Transverse colon (tissue), 4 donors: ENCODE measurements at regions not wholly inside any gene's neighbourhood (a gene's known extent, or its start where the extent isn't known, plus 50 kb on each side); places are given as distances from the start of the nearest gene placed in this dataset.

Experiments used
- DNase-seq: peaks from one replicate; pipeline ENCODE4 v3.0.0-alpha.2; 2019
- H3K27ac ChIP-seq, 4 donors: fragments of 200-600 bp; sonication (generic); 2 replicates each; pipeline ENCODE4 v1.5.1; 2016 to 2018; ENCODE audit warnings: inconsistent platforms in 4 of 4
- H3K27me3 ChIP-seq: fragments of 200-600 bp; sonication (generic); 2 replicates; pipeline ENCODE4 v1.5.1; 2017; ENCODE audit warnings: inconsistent platforms
- H3K36me3 ChIP-seq, 4 donors: fragments of 200-600 bp; sonication (generic); 2 replicates each; pipeline ENCODE4 v1.5.1; 2017 to 2019; ENCODE audit warnings: inconsistent platforms in 4 of 4
- H3K4me1 ChIP-seq, 4 donors: fragments of 200-600 bp; sonication (generic); 2 replicates each; pipeline ENCODE4 v1.5.1; 2017 to 2020; ENCODE audit warnings: inconsistent platforms in 4 of 4
- H3K4me3 ChIP-seq, 4 donors: fragments of 200-600 bp; sonication (generic); 1 replicate in 1 of 4; 2 replicates in 3 of 4; pipeline versions ENCODE4 v1.5.1 to v1.6.1; 2017 to 2019; ENCODE audit warnings: inconsistent platforms in 4 of 4
- H3K9me3 ChIP-seq, 2 donors: fragments of 200-600 bp; sonication (generic); 2 replicates each; pipeline ENCODE4 v1.5.1; 2017 to 2019; ENCODE audit warnings: inconsistent platforms in 2 of 2
- EP300 ChIP-seq: sonication (generic); formaldehyde crosslinking; IDR thresholded peaks from one replicate; pipeline ENCODE4 v1.6.1; 2017; ENCODE audit warnings: antibody characterized with exemption, low read depth
- POLR2A ChIP-seq: fragments of 450-650 bp; IDR thresholded peaks from one replicate; pipeline ENCODE4 v1.6.1; 2016; ENCODE audit warnings: antibody characterized with exemption, mild to moderate bottlenecking, moderate library complexity
- POLR2AphosphoS5 ChIP-seq, 3 donors: sonication (generic); formaldehyde crosslinking; IDR thresholded peaks; one replicate each; pipeline ENCODE4 v1.6.1; 2016; ENCODE audit warnings: antibody characterized with exemption in 3 of 3
- WGBS, 2 donors: methylation state at CpG; one replicate each; pipeline ENCODE4 v1.1.5; 2018; ENCODE audit warnings: low coverage in 1 of 2; 5-methylcytosine and 5-hydroxymethylcytosine counted together
- in situ Hi-C, 4 donors: fragments of 200-750 bp; cut with MboI; loops; one replicate each; pipeline versions ENCODE4 v1.15.0 to v1.15.1; 2017; ENCODE audit warnings: low sequenced_read_pairs in 3 of 4, low pct_ligation_motif_present in 1 of 4, low pct_unique_long_range_greater_than_20kb in 1 of 4
- intact Hi-C: fragments of 100-400 bp; cut with DNase I; formaldehyde crosslinking; loops from one replicate; pipeline ENCODE4 v1.15.1; 2023; ENCODE audit warnings: low total_unique reads
- TF ChIP-seq, protein P1 (sequence below), 5 experiments: fragments of 200-600 bp in 3 of 5; fragments of 450-650 bp in 2 of 5; sonication (generic) in 3 of 5; IDR thresholded peaks; 1 replicate in 2 of 5; 2 replicates in 3 of 5; pipeline ENCODE4 v1.5.1; 2016 to 2017; ENCODE audit warnings: antibody characterized with exemption in 5 of 5, inconsistent platforms in 3 of 5, mild to moderate bottlenecking in 2 of 5, moderate library complexity in 1 of 5

DNA sequence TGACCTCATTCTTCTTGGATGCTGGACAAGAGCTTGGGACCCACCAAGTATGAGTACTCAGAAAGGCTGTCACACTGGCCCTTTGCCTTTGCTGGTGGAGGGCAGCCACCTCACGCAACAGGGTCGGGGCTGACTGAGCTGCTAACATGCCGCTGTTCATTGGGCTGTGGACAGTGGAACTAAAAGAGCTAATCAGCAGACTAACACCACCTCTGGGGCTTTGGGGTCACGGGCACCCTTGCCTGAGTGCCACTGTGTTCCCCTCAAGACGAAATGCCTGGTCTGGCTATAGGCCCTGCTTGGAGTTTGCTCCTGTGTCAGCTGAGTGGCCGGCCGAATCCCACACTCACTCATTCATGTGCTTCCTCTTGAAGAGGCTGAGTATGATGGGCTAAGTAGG lies 559.6 kb downstream of the SPRY1 start:
- no peak for DNase-seq
- H3K9me3 ChIP-seq = no peaks in the 10 kb centered on the region
- no peaks in the 10 kb centered on the region for H3K4me1 ChIP-seq
- H3K27ac ChIP-seq = no peak overlapping the region
- in situ Hi-C loops (no loop called here), intact Hi-C loops (no loop called here)
- no peak for TF ChIP-seq POLR2AphosphoS5 (IDR thresholded peaks at IDR 0.05)
- TF ChIP-seq EP300 = no peak
- no peak for TF ChIP-seq POLR2A
- TF ChIP-seq, protein P1, sequence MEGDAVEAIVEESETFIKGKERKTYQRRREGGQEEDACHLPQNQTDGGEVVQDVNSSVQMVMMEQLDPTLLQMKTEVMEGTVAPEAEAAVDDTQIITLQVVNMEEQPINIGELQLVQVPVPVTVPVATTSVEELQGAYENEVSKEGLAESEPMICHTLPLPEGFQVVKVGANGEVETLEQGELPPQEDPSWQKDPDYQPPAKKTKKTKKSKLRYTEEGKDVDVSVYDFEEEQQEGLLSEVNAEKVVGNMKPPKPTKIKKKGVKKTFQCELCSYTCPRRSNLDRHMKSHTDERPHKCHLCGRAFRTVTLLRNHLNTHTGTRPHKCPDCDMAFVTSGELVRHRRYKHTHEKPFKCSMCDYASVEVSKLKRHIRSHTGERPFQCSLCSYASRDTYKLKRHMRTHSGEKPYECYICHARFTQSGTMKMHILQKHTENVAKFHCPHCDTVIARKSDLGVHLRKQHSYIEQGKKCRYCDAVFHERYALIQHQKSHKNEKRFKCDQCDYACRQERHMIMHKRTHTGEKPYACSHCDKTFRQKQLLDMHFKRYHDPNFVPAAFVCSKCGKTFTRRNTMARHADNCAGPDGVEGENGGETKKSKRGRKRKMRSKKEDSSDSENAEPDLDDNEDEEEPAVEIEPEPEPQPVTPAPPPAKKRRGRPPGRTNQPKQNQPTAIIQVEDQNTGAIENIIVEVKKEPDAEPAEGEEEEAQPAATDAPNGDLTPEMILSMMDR (IDR thresholded peaks at IDR 0.05) = no peak
- no peaks in the 10 kb centered on the region for H3K36me3 ChIP-seq
- WGBS, 2 donors = 84 to 93% methylated on average over 3 to 7 of the region's 7 CpGs
- no peaks in the 10 kb centered on the region for H3K27me3 ChIP-seq
- no peak overlapping the region for H3K4me3 ChIP-seq

DNA sequence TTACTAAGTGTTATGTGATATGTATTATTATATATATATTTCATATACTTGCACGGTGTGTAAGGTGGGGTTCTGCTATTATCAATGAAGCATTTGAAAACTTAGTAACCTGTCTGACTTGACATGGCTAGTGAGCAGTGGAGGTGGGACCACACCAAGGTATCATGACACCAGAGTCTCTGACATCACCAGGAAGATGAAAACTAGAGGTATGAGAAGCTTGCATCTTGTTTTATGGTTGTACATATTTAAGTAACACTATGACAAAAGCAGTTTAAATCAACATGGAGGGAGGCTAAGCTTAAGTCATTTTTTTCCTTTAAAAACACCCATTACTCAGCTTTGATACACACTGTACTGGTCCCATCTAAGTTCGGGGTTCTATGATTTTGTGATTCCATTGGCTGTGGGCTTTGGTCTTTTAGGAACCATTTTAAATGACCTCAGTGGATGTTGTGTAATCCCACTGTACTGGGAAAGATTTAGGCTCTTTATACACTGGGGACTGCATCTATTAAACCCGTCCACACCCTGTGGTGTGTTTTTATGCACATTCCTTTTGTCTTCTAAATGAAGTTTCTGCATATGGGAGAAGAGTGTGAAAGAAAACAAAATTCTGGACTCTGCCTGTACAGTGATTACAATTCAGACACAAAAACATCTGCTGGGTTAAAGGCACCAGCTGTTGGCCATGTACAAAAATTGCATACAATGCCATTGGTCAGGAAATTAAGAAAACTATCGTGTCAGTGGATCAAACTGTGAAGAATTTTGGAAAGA lies 570.6 kb downstream of the SPRY1 start:
- Histone ChIP-seq H3K4me3 (no peak overlapping the region), H3K9me3 (no peaks in the 10 kb centered on the region), H3K36me3 (no peaks in the 10 kb centered on the region), H3K27ac (no peak overlapping the region), H3K4me1 (no peaks in the 10 kb centered on the region), H3K27me3 (no peaks in the 10 kb centered on the region)
- intact Hi-C loops = no loop called here
- 71 to 74% methylated on average over 4 of the region's 4 CpGs for WGBS, 2 donors
- TF ChIP-seq POLR2A = no peak
- TF ChIP-seq, protein P1 (IDR thresholded peaks at IDR 0.05) = no peak
- TF ChIP-seq EP300 = no peak
- TF ChIP-seq POLR2AphosphoS5 (IDR thresholded peaks at IDR 0.05) = no peak
- in situ Hi-C loops = no loop called here
- no peak for DNase-seq

DNA sequence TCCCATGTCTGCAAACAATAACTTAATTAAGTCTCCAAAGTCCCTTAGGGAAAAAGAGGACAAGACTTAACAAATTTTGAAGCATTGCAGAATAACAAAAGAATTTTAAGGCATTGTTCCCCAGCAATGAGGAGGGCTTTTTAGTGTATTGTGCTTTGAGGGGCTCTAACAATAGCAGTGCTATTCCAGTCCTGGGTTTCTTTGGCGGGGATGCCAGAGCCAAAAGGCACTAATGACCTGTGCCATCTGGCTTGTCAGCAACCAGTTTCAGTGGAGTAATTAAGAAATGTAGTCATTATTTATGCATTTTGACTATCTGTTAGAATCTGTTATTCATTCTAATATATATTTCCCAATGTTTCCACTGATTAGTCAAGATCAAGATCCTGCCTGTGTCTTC lies 575.4 kb downstream of the SPRY1 start:
- H3K27ac ChIP-seq = no peak overlapping the region
- no peak overlapping the region for H3K4me3 ChIP-seq
- in situ Hi-C loops (no loop called here), intact Hi-C loops (no loop called here)
- WGBS, 2 donors = 75 to 92% methylated on average over 1 of the region's 1 CpG
- H3K9me3 ChIP-seq = no peaks in the 10 kb centered on the region
- TF ChIP-seq, protein P1 (IDR thresholded peaks at IDR 0.05) = no peak
- TF ChIP-seq POLR2AphosphoS5 (IDR thresholded peaks at IDR 0.05) = no peak
- no peak for TF ChIP-seq POLR2A
- no peak for TF ChIP-seq EP300
- H3K36me3 ChIP-seq = no peaks in the 10 kb centered on the region
- no peak for DNase-seq
- H3K27me3 ChIP-seq = no peaks in the 10 kb centered on the region
- H3K4me1 ChIP-seq = no peaks in the 10 kb centered on the region

DNA sequence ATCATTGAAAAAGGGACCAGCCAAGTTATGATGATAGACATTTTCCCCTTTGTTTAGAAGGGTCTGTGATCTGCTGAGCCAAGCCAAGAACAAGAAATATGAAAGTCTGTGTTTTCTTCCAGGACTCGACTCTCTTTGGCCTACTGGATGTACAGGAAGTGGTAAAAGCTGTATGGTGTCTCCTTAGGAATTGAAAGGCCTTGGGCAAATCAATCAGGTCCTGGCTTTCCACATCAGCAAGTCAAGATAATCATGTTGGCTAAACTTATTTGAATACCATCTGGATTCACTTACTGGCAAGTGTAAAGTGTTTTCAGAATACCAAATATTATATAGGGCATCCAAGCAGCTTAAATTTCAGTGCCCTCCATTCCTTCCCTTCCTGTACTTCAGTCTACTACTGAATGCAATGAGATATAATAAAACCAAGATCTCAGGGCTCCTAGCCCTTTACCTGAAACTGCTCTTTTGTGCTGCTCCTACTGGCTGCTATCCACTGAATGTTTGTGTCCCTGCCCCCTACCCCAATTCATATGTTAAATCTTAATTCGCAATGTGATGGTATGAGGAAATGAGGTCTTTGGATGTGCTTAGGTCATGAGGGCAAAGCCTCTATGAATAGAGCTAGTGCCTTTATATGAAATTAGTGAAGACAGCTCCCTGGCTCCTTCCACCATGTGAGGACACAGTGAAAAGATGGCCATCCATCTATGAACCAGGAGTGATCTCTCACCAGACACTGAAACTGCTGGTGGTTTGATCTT lies 578.0 kb downstream of the SPRY1 start:
- no peaks in the 10 kb centered on the region for H3K36me3 ChIP-seq
- intact Hi-C loops = no loop called here
- H3K4me3 ChIP-seq = no peak overlapping the region
- no peaks in the 10 kb centered on the region for H3K27me3 ChIP-seq
- no peaks in the 10 kb centered on the region for H3K4me1 ChIP-seq
- H3K9me3 ChIP-seq = peaks cover 0 to 6% of the 10 kb centered on the region in 2 donors
- no peak overlapping the region for H3K27ac ChIP-seq
- DNase-seq = no peak
- WGBS, 2 donors = 62 to 80% methylated on average over 2 of the region's 2 CpGs
- no peak for TF ChIP-seq EP300
- in situ Hi-C loops = no loop called here
